Left ventricle myocardium inferior (tissue), 1 donor: ENCODE measurements at regions not wholly inside any gene's neighbourhood (a gene's known extent, or its start where the extent isn't known, plus 50 kb on each side); places are given as distances from the start of the nearest gene placed in this dataset.

Experiments
- DNase-seq: peaks from one replicate; pipeline ENCODE4 v3.0.0-alpha.2; 2020
- H3K27ac ChIP-seq: fragments of 200-600 bp; replicated peaks from 2 replicates; pipeline ENCODE4 v1.8.0; 2021
- H3K27me3 ChIP-seq: fragments of 200-600 bp; 2 replicates; pipeline ENCODE4 v1.8.0; 2021; ENCODE audit warnings: low read depth
- H3K36me3 ChIP-seq: fragments of 200-600 bp; 2 replicates; pipeline ENCODE4 v1.8.0; 2021
- H3K4me1 ChIP-seq: fragments of 200-600 bp; 2 replicates; pipeline ENCODE4 v1.8.0; 2021
- H3K4me3 ChIP-seq: fragments of 200-600 bp; 2 replicates; pipeline ENCODE4 v1.8.0; 2021; ENCODE audit warnings: mild to moderate bottlenecking, moderate library complexity
- H3K9me3 ChIP-seq: fragments of 200-600 bp; replicated peaks from 2 replicates; pipeline ENCODE4 v1.8.0; 2021
- intact Hi-C: fragments of 100-400 bp; cut with micrococcal nuclease; formaldehyde crosslinking; loops from one replicate; pipeline ENCODE4 v1.11.0; 2022
- TF ChIP-seq, protein P1 (sequence below): fragments of 200-600 bp; IDR thresholded peaks from 2 replicates; pipeline ENCODE4 v1.8.0; 2021; ENCODE audit warnings: antibody characterized with exemption, mild to moderate bottlenecking, borderline replicate concordance
- donor health status: DM: no; HTN: yes; CAD: no; lungs with severe emphysema.

DNA sequence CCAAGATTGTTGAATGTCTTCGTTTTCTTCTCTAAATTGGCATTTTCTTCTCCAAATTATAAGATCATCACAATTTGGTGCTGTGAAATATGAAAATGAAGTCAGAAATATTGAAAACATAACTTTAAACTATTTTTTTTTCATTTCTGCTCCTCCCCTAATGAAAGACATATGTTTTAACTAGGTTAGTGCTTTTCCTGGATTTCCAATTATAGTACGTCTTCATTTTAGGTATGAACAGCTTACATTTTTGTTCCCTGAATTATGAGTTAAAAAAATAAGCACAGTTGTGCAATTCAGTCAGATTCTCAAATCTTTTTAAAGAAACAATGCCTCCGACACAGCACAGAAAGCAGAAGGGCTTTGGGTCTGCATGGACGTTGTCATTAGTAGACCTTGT, 83.5 kb upstream of the CFAP20DC start:
- no peak overlapping the region for H3K4me3 ChIP-seq
- H3K4me1 ChIP-seq, result no peaks in the 10 kb centered on the region
- H3K36me3 ChIP-seq, result no peaks in the 10 kb centered on the region
- TF ChIP-seq, protein P1, sequence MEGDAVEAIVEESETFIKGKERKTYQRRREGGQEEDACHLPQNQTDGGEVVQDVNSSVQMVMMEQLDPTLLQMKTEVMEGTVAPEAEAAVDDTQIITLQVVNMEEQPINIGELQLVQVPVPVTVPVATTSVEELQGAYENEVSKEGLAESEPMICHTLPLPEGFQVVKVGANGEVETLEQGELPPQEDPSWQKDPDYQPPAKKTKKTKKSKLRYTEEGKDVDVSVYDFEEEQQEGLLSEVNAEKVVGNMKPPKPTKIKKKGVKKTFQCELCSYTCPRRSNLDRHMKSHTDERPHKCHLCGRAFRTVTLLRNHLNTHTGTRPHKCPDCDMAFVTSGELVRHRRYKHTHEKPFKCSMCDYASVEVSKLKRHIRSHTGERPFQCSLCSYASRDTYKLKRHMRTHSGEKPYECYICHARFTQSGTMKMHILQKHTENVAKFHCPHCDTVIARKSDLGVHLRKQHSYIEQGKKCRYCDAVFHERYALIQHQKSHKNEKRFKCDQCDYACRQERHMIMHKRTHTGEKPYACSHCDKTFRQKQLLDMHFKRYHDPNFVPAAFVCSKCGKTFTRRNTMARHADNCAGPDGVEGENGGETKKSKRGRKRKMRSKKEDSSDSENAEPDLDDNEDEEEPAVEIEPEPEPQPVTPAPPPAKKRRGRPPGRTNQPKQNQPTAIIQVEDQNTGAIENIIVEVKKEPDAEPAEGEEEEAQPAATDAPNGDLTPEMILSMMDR, result no peak
- H3K9me3 ChIP-seq, result no peaks in the 10 kb centered on the region
- intact Hi-C loops, result no loop called here
- no peaks in the 10 kb centered on the region for H3K27me3 ChIP-seq
- no peak for DNase-seq
- H3K27ac ChIP-seq, result no peak overlapping the region

DNA sequence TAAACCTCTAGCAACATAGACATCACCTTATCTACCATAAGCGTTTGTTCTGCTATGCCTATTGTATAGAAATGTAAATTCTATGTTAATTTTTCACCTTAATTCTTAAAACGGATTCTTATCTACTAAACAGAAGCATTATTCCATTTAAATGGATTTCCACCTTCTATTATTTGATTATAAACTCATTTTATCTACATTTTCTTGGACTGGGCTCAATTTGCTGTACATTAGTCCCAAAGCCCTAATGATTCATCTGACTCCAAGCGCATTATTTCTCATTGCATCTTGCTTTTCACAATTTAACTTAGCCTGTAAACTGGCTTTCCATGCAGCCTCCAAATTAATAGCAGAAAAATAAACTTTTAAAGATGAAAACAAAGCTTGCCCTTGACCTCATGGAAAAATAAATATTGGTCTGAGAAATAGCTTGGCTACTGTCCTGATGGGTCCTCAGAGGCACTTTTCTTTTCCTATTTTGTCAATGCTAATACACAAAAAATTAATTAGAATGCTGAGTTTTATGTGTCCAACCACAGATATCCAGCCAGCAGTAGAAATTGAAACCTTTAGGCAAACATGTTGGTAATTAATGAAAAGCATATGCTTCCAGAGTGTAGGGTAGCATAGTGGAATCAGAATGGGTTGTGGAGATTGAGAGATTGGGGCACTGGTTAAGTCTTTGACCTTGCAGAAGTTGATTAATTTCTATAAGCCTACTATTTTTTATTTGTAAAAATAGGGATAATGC, 81.4 kb upstream of the CFAP20DC start:
- DNase-seq, result no peak

DNA sequence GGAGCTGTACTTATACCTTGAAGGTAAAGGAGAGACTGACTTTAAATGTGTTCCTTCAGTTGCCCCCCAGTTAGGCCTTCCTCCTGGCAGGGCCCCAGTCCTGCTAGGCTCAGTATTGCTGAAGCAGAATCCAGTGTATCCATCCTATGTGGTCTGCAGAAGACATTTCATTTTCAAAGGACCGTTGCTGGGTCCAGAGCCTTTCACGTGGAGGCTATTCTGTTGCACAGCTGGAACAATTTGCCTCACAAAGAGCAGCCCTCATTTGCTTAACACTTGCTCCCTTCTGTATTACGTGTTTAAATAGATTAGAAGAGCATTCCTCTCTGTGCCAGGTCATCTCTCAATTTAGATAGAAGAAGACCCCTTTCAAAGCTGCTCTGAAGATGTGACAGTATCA, 78.9 kb upstream of the CFAP20DC start:
- no peak overlapping the region for H3K4me3 ChIP-seq
- intact Hi-C loops, result no loop called here
- H3K27ac ChIP-seq, result no peak overlapping the region
- TF ChIP-seq, protein P1, result no peak
- H3K4me1 ChIP-seq, result no peaks in the 10 kb centered on the region
- no peaks in the 10 kb centered on the region for H3K27me3 ChIP-seq
- H3K9me3 ChIP-seq, result no peaks in the 10 kb centered on the region
- no peak for DNase-seq
- no peaks in the 10 kb centered on the region for H3K36me3 ChIP-seq

More for the DNA sequence above, 81.4 kb upstream of the CFAP20DC start:
- Histone ChIP-seq H3K9me3 (no peaks in the 10 kb centered on the region), H3K36me3 (no peaks in the 10 kb centered on the region), H3K4me3 (no peak overlapping the region), H3K27ac (peak overlapping the region; percentile 10), H3K4me1 (no peaks in the 10 kb centered on the region), H3K27me3 (no peaks in the 10 kb centered on the region)
- intact Hi-C loops, result no loop called here
- TF ChIP-seq, protein P1, result no peak

GRCh38 chr3:59127071-59127470, 77.2 kb upstream of the CFAP20DC start:
- H3K27ac ChIP-seq, result no peak overlapping the region
- H3K4me1 ChIP-seq, result no peaks in the 10 kb centered on the region
- no peaks in the 10 kb centered on the region for H3K9me3 ChIP-seq
- TF ChIP-seq, protein P1, result no peak
- no peaks in the 10 kb centered on the region for H3K27me3 ChIP-seq
- no peak overlapping the region for H3K4me3 ChIP-seq
- no peak for DNase-seq
- intact Hi-C loops, result no loop called here
- no peaks in the 10 kb centered on the region for H3K36me3 ChIP-seq

- no peaks in the 10 kb centered on the region for H3K9me3 ChIP-seq
- no peak overlapping the region for H3K4me3 ChIP-seq
- no peaks in the 10 kb centered on the region for H3K4me1 ChIP-seq
- no peaks in the 10 kb centered on the region for H3K27me3 ChIP-seq
- H3K36me3 ChIP-seq, result no peaks in the 10 kb centered on the region
- H3K27ac ChIP-seq, result no peak overlapping the region
- intact Hi-C loops, result no loop called here
- DNase-seq, result no peak
- TF ChIP-seq, protein P1, result no peak
These were observed 76.6 kb upstream of the CFAP20DC start for GRCh38 chr3:59126446-59126845.
